ENCODE measurements at regions not wholly inside any gene's neighbourhood (a gene's known extent, or its start where the extent isn't known, plus 50 kb on each side); places are given as distances from the start of the nearest gene placed in this dataset.

DNA sequence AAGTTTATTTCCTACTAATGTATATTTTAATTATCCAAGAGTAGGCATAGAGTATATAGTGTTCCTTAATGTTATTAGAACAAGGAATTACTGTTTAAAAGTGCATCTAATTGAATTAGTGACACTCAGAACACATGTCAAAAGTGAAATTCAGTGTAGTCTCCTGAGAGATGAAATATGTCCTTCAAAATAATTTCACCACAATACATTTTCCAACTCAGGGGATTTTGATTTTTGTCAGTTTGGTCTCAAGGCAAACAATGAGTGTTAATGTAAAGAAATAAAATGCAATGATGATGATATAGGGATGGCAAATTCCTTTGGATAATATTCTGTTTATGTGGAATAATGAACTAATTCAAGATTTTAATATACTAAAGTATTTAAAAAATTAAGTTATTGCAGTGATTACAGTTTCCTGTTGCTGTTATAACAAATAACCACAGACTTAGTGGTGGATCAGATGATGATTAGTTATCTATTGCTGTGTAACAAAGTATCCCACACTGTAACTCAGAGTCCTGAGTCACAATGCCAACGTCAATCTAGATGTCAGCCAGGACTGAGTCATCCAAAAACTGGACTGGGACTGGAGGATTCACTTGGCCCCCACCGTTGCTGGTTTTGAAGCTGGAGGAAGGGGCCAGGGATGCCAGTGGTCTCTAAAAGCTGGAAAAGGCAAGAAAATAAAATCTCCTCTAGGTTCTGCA lies 148.0 kb upstream of the SLC7A11 start:
- TF ChIP-seq, protein P1, sequence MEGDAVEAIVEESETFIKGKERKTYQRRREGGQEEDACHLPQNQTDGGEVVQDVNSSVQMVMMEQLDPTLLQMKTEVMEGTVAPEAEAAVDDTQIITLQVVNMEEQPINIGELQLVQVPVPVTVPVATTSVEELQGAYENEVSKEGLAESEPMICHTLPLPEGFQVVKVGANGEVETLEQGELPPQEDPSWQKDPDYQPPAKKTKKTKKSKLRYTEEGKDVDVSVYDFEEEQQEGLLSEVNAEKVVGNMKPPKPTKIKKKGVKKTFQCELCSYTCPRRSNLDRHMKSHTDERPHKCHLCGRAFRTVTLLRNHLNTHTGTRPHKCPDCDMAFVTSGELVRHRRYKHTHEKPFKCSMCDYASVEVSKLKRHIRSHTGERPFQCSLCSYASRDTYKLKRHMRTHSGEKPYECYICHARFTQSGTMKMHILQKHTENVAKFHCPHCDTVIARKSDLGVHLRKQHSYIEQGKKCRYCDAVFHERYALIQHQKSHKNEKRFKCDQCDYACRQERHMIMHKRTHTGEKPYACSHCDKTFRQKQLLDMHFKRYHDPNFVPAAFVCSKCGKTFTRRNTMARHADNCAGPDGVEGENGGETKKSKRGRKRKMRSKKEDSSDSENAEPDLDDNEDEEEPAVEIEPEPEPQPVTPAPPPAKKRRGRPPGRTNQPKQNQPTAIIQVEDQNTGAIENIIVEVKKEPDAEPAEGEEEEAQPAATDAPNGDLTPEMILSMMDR (IDR thresholded peaks at IDR 0.05), result no peak
- no peak for TF ChIP-seq POLR2AphosphoS5 (IDR thresholded peaks at IDR 0.05)
